Body of pancreas (tissue), 4 donors: ENCODE measurements at regions not wholly inside any gene's neighbourhood (a gene's known extent, or its start where the extent isn't known, plus 50 kb on each side); places are given as distances from the start of the nearest gene placed in this dataset.

Experiments used
- ATAC-seq: fragments of 150-250 bp; one replicate; pipeline ENCODE4 v1.9.1; 2016
- DNase-seq, 4 donors: peaks; one replicate each; pipeline ENCODE4 v3.0.0-alpha.2; 2019
- H3K27ac ChIP-seq, 4 donors: fragments of 200-600 bp; sonication (generic); 1 replicate in 3 of 4; 2 replicates in 1 of 4; pipeline versions ENCODE4 v1.5.1 to v1.6.1; 2016 to 2019; ENCODE audit warnings: mild to moderate bottlenecking in 1 of 4, mixed read lengths in 1 of 4, moderate library complexity in 1 of 4
- H3K27me3 ChIP-seq, 2 donors: fragments of 200-600 bp; sonication (generic); one replicate each; pipeline ENCODE4 v1.6.0; 2016; ENCODE audit warnings: mild to moderate bottlenecking in 1 of 2
- H3K36me3 ChIP-seq, 2 donors: fragments of 200-600 bp; sonication (generic); replicated peaks in 1 of 2; 2 replicates each; pipeline ENCODE4 v1.5.1; 2016; ENCODE audit warnings: low read depth in 2 of 2; ENCODE audit not compliant: insufficient read depth in 1 of 2
- H3K4me1 ChIP-seq: fragments of 200-600 bp; sonication (generic); one replicate; pipeline ENCODE4 v1.6.0; 2016
- H3K4me3 ChIP-seq, 2 donors: fragments of 200-600 bp; sonication (generic); 1 replicate in 1 of 2; 2 replicates in 1 of 2; pipeline ENCODE4 v1.5.1; 2016 to 2019
- H3K9me3 ChIP-seq, 3 donors: fragments of 200-600 bp; sonication (generic); 1 replicate in 2 of 3; 2 replicates in 1 of 3; pipeline ENCODE4 v1.5.1; 2016
- CTCF ChIP-seq, 7 experiments: fragments of 450-650 bp in 4 of 7; fragments of 200-600 bp in 3 of 7; sonication (generic) in 3 of 7; IDR thresholded peaks; one replicate each; pipeline ENCODE4 v1.5.1; 2016 to 2019; ENCODE audit warnings: antibody characterized with exemption in 7 of 7
- POLR2A ChIP-seq, 3 donors: fragments of 450-650 bp; IDR thresholded peaks; one replicate each; pipeline ENCODE4 v1.6.1; 2016; ENCODE audit warnings: antibody characterized with exemption in 3 of 3, mild to moderate bottlenecking in 2 of 3
- WGBS, 2 donors: methylation state at CpG; one replicate each; pipeline ENCODE4 v1.1.5; 2017; 5-methylcytosine and 5-hydroxymethylcytosine counted together
- intact Hi-C: fragments of 100-400 bp; cut with DNase I; formaldehyde crosslinking; loops from one replicate; pipeline ENCODE4 v1.15.1; 2023

GRCh38 chr13:91024157-91024792 lies 323.2 kb upstream of the MIR17HG start:
- WGBS, 2 donors, result 62 to 77% methylated on average over 3 of the region's 3 CpGs
- Histone ChIP-seq H3K4me3 (no peak overlapping the region), H3K36me3 (no peaks in the 10 kb centered on the region), H3K27me3 (no peaks in the 10 kb centered on the region), H3K9me3 (no peaks in the 10 kb centered on the region), H3K27ac (no peak overlapping the region), H3K4me1 (peaks cover 13% of the 10 kb centered on the region)
- DNase-seq (no peak), ATAC-seq (no peak)
- no peak for TF ChIP-seq CTCF (IDR thresholded peaks at IDR 0.05)
- intact Hi-C loops, result no loop called here

- H3K9me3 ChIP-seq, result no peaks in the 10 kb centered on the region
- no peak for DNase-seq
- H3K27me3 ChIP-seq, result no peaks in the 10 kb centered on the region
- intact Hi-C loops, result no loop called here
- H3K36me3 ChIP-seq, result no peaks in the 10 kb centered on the region
- H3K27ac ChIP-seq, result no peak overlapping the region
- H3K4me3 ChIP-seq, result no peak overlapping the region
- peaks cover 1% of the 10 kb centered on the region for H3K4me1 ChIP-seq
- TF ChIP-seq CTCF (IDR thresholded peaks at IDR 0.05), result no peak
- no peak for TF ChIP-seq POLR2A (IDR thresholded peaks at IDR 0.05)
- no peak for ATAC-seq
Measured at GRCh38 chr13:91025442-91025841, 322.0 kb upstream of the MIR17HG start.

- ATAC-seq (no peak), DNase-seq (no peak)
- Histone ChIP-seq H3K4me1 (no peaks in the 10 kb centered on the region), H3K4me3 (no peak overlapping the region), H3K27me3 (no peaks in the 10 kb centered on the region), H3K27ac (no peak overlapping the region), H3K9me3 (no peaks in the 10 kb centered on the region), H3K36me3 (no peaks in the 10 kb centered on the region)
- 87 to 91% methylated on average over 3 of the region's 3 CpGs for WGBS, 2 donors
- intact Hi-C loops, result no loop called here
- TF ChIP-seq POLR2A (IDR thresholded peaks at IDR 0.05) (no peak), CTCF (IDR thresholded peaks at IDR 0.05) (no peak)
Measured at GRCh38 chr13:91031508-91031907, 316.0 kb upstream of the MIR17HG start.

GRCh38 chr13:91032104-91032503 lies 315.4 kb upstream of the MIR17HG start:
- WGBS, 2 donors, result 36 to 47% methylated on average over 1 of the region's 1 CpG
- no peak for TF ChIP-seq CTCF (IDR thresholded peaks at IDR 0.05)
- TF ChIP-seq POLR2A (IDR thresholded peaks at IDR 0.05), result no peak
- Histone ChIP-seq H3K4me1 (no peaks in the 10 kb centered on the region), H3K4me3 (no peak overlapping the region), H3K36me3 (no peaks in the 10 kb centered on the region), H3K27ac (no peak overlapping the region), H3K27me3 (no peaks in the 10 kb centered on the region), H3K9me3 (no peaks in the 10 kb centered on the region)
- intact Hi-C loops, result no loop called here
- no peak for DNase-seq
- ATAC-seq, result no peak

- Histone ChIP-seq H3K9me3 (no peaks in the 10 kb centered on the region), H3K36me3 (no peaks in the 10 kb centered on the region), H3K4me3 (no peak overlapping the region), H3K27me3 (no peaks in the 10 kb centered on the region), H3K27ac (no peak overlapping the region), H3K4me1 (no peaks in the 10 kb centered on the region)
- no peak for TF ChIP-seq CTCF (IDR thresholded peaks at IDR 0.05)
- no peak for TF ChIP-seq POLR2A (IDR thresholded peaks at IDR 0.05)
- DNase-seq (no peak), ATAC-seq (no peak)
- 69 to 75% methylated on average over 3 of the region's 3 CpGs for WGBS, 2 donors
- intact Hi-C loops, result no loop called here
Measured at GRCh38 chr13:91036886-91037285, 310.6 kb upstream of the MIR17HG start.
